HG03520 (cell line): ENCODE measurements at regions not wholly inside any gene's neighbourhood (a gene's known extent, or its start where the extent isn't known, plus 50 kb on each side); places are given as distances from the start of the nearest gene placed in this dataset.

Experiments used
- ATAC-seq: cut with Tn5 transposase; IDR thresholded peaks from one replicate; pipeline ENCODE4 v1.9.1; 2021; ENCODE audit warnings: mild to moderate bottlenecking, moderate library complexity; ENCODE audit not compliant: unreplicated experiment

DNA sequence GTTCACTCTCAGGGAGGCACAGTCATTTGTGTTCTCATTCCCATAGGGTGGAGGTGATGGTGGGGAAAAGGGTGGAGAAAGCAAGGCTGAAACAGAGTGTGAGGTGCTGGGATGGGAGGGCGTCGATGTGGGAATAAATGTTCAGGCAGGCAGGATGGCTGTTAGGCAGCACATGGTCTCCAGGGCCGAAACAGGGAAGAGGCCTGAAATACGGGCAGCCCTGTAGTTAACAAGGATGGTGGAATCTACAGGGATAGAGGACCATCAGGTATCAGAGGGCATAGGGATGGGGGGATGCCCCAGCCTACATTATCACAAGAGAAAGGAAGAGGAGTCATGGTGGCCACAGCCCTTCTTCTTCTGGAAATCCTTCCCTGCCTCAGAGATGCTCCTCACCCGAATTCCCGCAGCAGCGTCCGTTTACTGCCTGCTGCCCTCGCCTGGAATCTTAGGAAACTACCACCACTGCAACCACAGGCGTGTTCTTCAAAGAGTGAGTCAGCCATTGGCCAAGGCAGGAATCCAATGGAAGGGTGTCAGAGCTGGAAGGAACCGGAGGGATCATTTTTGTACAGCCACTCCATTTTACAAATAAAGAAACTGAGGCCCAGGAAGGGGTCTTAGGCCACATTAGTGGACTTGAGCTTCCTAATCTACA is 49.7 kb upstream of the POMGNT2 start:
- no peak for ATAC-seq
